ENCODE measurements at regions not wholly inside any gene's neighbourhood (a gene's known extent, or its start where the extent isn't known, plus 50 kb on each side); places are given as distances from the start of the nearest gene placed in this dataset.
"Not testable (repeated sequence)": the region's sequence is repeated elsewhere in the genome, so short reads cannot be mapped to it uniquely, and the experiment has no call there.

GRCh38 chr1:194644528-194644927 lies 1458.1 kb upstream of the B3GALT2 start:
- ATAC-seq (no peak), DNase-seq (no peak)
- no peaks in the 10 kb centered on the region for H3K9me3 ChIP-seq
- H3K4me3 ChIP-seq, result no peak overlapping the region
- no peak overlapping the region for H3K27ac ChIP-seq
- no peaks in the 10 kb centered on the region for H3K36me3 ChIP-seq
- H3K4me1 ChIP-seq, result no peaks in the 10 kb centered on the region
- intact Hi-C loops (cut with DNase I), result no loop called here
- TF ChIP-seq CTCF (IDR thresholded peaks at IDR 0.05), result no peak
- no peaks in the 10 kb centered on the region for H3K27me3 ChIP-seq (ENCODE audit: low read depth)

GRCh38 chr1:194640322-194640721 lies 1453.9 kb upstream of the B3GALT2 start:
- DNase-seq, result no peak
- Histone ChIP-seq H3K9me3 (no peaks in the 10 kb centered on the region), H3K4me3 (no peak overlapping the region), H3K4me1 (no peaks in the 10 kb centered on the region), H3K36me3 (no peaks in the 10 kb centered on the region), H3K27me3 (ENCODE audit: low read depth) (no peaks in the 10 kb centered on the region), H3K27ac (no peak overlapping the region)
- ATAC-seq, result no peak
- intact Hi-C loops (cut with DNase I), result no loop called here
- no peak for TF ChIP-seq CTCF (IDR thresholded peaks at IDR 0.05)

GRCh38 chr1:194629011-194629410 lies 1442.6 kb upstream of the B3GALT2 start:
- no peak for TF ChIP-seq CTCF (IDR thresholded peaks at IDR 0.05)
- ATAC-seq (no peak), DNase-seq (no peak)
- H3K9me3 ChIP-seq, result no peaks in the 10 kb centered on the region
- H3K36me3 ChIP-seq, result no peaks in the 10 kb centered on the region
- intact Hi-C loops (cut with DNase I), result no loop called here
- H3K27me3 ChIP-seq (ENCODE audit: low read depth), result no peaks in the 10 kb centered on the region
- no peaks in the 10 kb centered on the region for H3K4me1 ChIP-seq
- H3K4me3 ChIP-seq, result no peak overlapping the region
- no peak overlapping the region for H3K27ac ChIP-seq

- peak in 1 of 2 donors; percentile 37 for ATAC-seq
These were observed 1438.4 kb upstream of the B3GALT2 start for GRCh38 chr1:194624833-194625232.

GRCh38 chr1:194618101-194618500 lies 1431.7 kb upstream of the B3GALT2 start:
- Histone ChIP-seq H3K4me3 (no peak overlapping the region), H3K36me3 (no peaks in the 10 kb centered on the region), H3K4me1 (no peaks in the 10 kb centered on the region), H3K27ac (no peak overlapping the region), H3K9me3 (no peaks in the 10 kb centered on the region), H3K27me3 (ENCODE audit: low read depth) (no peaks in the 10 kb centered on the region)
- TF ChIP-seq CTCF (IDR thresholded peaks at IDR 0.05), result no peak
- DNase-seq (no peak), ATAC-seq (no peak)
- intact Hi-C loops (cut with DNase I), result no loop called here

More at GRCh38 chr1:194624833-194625232, 1438.4 kb upstream of the B3GALT2 start:
- no peaks in the 10 kb centered on the region for H3K27me3 ChIP-seq (ENCODE audit: low read depth)
- no peak for TF ChIP-seq CTCF (IDR thresholded peaks at IDR 0.05)
- no peak overlapping the region for H3K27ac ChIP-seq
- intact Hi-C loops (cut with DNase I), result no loop called here
- H3K9me3 ChIP-seq, result no peaks in the 10 kb centered on the region
- no peak for DNase-seq
- H3K4me3 ChIP-seq, result no peak overlapping the region
- H3K36me3 ChIP-seq, result no peaks in the 10 kb centered on the region
- H3K4me1 ChIP-seq, result no peaks in the 10 kb centered on the region

- H3K9me3 ChIP-seq; intact Hi-C loops (cut with DNase I); DNase-seq; H3K27ac ChIP-seq; H3K36me3 ChIP-seq; ATAC-seq; H3K4me1 ChIP-seq; H3K27me3 ChIP-seq (ENCODE audit: low read depth); H3K4me3 ChIP-seq: not testable (repeated sequence)
These were observed 1430.9 kb upstream of the B3GALT2 start for GRCh38 chr1:194617272-194617671.
